Retina (tissue), 1 donor: ENCODE measurements at regions not wholly inside any gene's neighbourhood (a gene's known extent, or its start where the extent isn't known, plus 50 kb on each side); places are given as distances from the start of the nearest gene placed in this dataset.

Experiments used
- DNase-seq: peaks from one replicate; pipeline ENCODE4 v3.0.0-alpha.2; 2016

- DNase-seq: no peak
Observed at GRCh38 chr14:56512521-56512920, 67.1 kb upstream of the TMEM260 start.

- DNase-seq: no peak
Observed at GRCh38 chr14:56514663-56515371, 64.8 kb upstream of the TMEM260 start.

- DNase-seq: no peak
Observed at GRCh38 chr14:56515739-56516138, 63.9 kb upstream of the TMEM260 start.

GRCh38 chr14:56522403-56522802 lies 57.2 kb upstream of the TMEM260 start:
- DNase-seq: no peak

- no peak for DNase-seq
Observed at GRCh38 chr14:56524971-56525677, 54.5 kb upstream of the TMEM260 start.

- no peak for DNase-seq
Observed at GRCh38 chr14:56528927-56529326, 50.7 kb upstream of the TMEM260 start.
